ENCODE measurements at regions not wholly inside any gene's neighbourhood (a gene's known extent, or its start where the extent isn't known, plus 50 kb on each side); places are given as distances from the start of the nearest gene placed in this dataset.

DNA sequence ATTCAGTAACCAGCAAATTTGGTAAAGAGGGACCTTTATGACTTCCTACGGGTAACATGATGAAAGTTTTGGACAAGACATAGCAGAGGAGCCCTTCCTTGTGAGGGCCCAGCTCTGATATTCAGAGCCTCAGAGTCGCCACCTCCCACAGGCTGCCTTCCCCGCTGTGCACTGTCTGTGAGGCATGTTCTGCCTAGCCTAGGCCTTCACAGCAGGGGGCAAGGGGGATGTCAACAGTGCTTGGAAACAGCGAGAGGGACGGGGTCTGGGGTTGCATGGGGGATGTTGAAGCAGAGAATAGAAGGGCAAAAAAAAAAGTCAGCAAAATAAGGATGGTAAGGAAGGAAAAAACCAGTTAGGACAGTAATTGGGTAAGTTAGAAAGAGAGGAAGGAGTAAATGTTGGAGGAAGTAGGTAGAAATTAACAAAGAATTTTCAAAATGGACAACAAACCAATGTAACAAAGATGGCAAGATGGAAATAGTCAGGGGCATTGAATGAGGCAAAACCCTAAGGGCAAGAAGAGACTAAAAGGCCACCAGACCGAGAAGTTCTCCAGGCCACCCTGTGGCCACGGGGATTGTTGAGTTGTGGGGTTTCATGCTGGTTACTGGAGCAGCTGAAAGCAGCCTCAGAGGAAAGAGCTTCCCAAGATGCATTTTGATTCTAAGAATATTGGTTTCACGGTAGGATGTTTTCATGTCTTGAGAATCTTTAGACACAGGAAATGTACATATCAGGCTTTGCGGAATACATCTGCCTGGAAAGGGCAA lies 139.8 kb downstream of the LY86 start:
- TF ChIP-seq POLR2AphosphoS5 (IDR thresholded peaks at IDR 0.05): no peak
- TF ChIP-seq, protein P1, sequence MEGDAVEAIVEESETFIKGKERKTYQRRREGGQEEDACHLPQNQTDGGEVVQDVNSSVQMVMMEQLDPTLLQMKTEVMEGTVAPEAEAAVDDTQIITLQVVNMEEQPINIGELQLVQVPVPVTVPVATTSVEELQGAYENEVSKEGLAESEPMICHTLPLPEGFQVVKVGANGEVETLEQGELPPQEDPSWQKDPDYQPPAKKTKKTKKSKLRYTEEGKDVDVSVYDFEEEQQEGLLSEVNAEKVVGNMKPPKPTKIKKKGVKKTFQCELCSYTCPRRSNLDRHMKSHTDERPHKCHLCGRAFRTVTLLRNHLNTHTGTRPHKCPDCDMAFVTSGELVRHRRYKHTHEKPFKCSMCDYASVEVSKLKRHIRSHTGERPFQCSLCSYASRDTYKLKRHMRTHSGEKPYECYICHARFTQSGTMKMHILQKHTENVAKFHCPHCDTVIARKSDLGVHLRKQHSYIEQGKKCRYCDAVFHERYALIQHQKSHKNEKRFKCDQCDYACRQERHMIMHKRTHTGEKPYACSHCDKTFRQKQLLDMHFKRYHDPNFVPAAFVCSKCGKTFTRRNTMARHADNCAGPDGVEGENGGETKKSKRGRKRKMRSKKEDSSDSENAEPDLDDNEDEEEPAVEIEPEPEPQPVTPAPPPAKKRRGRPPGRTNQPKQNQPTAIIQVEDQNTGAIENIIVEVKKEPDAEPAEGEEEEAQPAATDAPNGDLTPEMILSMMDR (IDR thresholded peaks at IDR 0.05): no peak
- TF ChIP-seq EP300 (IDR thresholded peaks at IDR 0.05): no peak
- no peak for TF ChIP-seq POLR2A (IDR thresholded peaks at IDR 0.05)
